ENCODE measurements at regions not wholly inside any gene's neighbourhood (a gene's known extent, or its start where the extent isn't known, plus 50 kb on each side); places are given as distances from the start of the nearest gene placed in this dataset.
"Not testable (repeated sequence)": the region's sequence is repeated elsewhere in the genome, so short reads cannot be mapped to it uniquely, and the experiment has no call there.

GRCh38 chr5:111631328-111631727, 119.0 kb upstream of the STARD4 start:
- no peak for DNase-seq

- peak; percentile 25 for DNase-seq
Observed at GRCh38 chr5:111628901-111629300, 116.6 kb upstream of the STARD4 start.

GRCh38 chr5:111627862-111628261, 115.5 kb upstream of the STARD4 start:
- no peak for DNase-seq

GRCh38 chr5:111626473-111627148, 114.3 kb upstream of the STARD4 start:
- DNase-seq, result no peak

- DNase-seq, result no peak
Observed at GRCh38 chr5:111618623-111619271, 106.4 kb upstream of the STARD4 start.

- DNase-seq, result no peak
Observed at GRCh38 chr5:111615054-111615453, 102.7 kb upstream of the STARD4 start.

GRCh38 chr5:111612013-111612630, 99.8 kb upstream of the STARD4 start:
- not testable (repeated sequence) for DNase-seq

GRCh38 chr5:111606194-111606593, 93.9 kb upstream of the STARD4 start:
- DNase-seq, result no peak

- peak; percentile 79 for DNase-seq
Observed at GRCh38 chr5:111603446-111603827, 91.1 kb upstream of the STARD4 start.

GRCh38 chr5:111602817-111603445, 90.6 kb upstream of the STARD4 start:
- no peak for DNase-seq

- DNase-seq, result no peak
Observed at GRCh38 chr5:111598996-111599395, 86.7 kb upstream of the STARD4 start.

- no peak for DNase-seq
Observed at GRCh38 chr5:111597491-111597890, 85.2 kb upstream of the STARD4 start.

- DNase-seq, result no peak
Observed at GRCh38 chr5:111596705-111597104, 84.4 kb upstream of the STARD4 start.

GRCh38 chr5:111595425-111595824, 83.1 kb upstream of the STARD4 start:
- no peak for DNase-seq

- DNase-seq, result no peak
Observed at GRCh38 chr5:111589316-111589715, 77.0 kb upstream of the STARD4 start.

- DNase-seq, result no peak
Observed at GRCh38 chr5:111587728-111588127, 75.4 kb upstream of the STARD4 start.

GRCh38 chr5:111585946-111586345, 73.6 kb upstream of the STARD4 start:
- no peak for DNase-seq

GRCh38 chr5:111585291-111585690, 73.0 kb upstream of the STARD4 start:
- DNase-seq, result no peak

- DNase-seq, result peak; percentile 51
Observed at GRCh38 chr5:111584651-111585050, 72.3 kb upstream of the STARD4 start.

- DNase-seq, result peak; percentile 89
Observed at GRCh38 chr5:111583758-111584203, 71.4 kb upstream of the STARD4 start.

- peak; percentile 96 for DNase-seq
Observed at GRCh38 chr5:111582993-111583601, 70.8 kb upstream of the STARD4 start.

GRCh38 chr5:111582451-111582850, 70.1 kb upstream of the STARD4 start:
- DNase-seq, result no peak

- DNase-seq, result no peak
Observed at GRCh38 chr5:111580956-111581355, 68.6 kb upstream of the STARD4 start.
